A549 (cell line): ENCODE measurements at regions not wholly inside any gene's neighbourhood (a gene's known extent, or its start where the extent isn't known, plus 50 kb on each side); places are given as distances from the start of the nearest gene placed in this dataset.

Source experiments
- CTCF ChIP-seq: fragments of >200 bp; sonication (Bioruptor Twin); formaldehyde crosslinking; IDR thresholded peaks from 3 replicates; pipeline ENCODE4 v1.5.1; 2016
- ELK1 ChIP-seq: fragments of 150-350 bp; IDR thresholded peaks from 2 replicates; pipeline ENCODE4 v1.6.1; 2014; ENCODE audit warnings: low read depth, mild to moderate bottlenecking, low read length
- EP300 ChIP-seq, 2 experiments: fragments of >200 bp; sonication (Bioruptor Twin); formaldehyde crosslinking; IDR thresholded peaks; 2 replicates in 1 of 2; 3 replicates in 1 of 2; pipeline ENCODE4 v1.6.1; 2016 to 2017
- NFE2L2 ChIP-seq: fragments of 150-350 bp; conservative IDR thresholded peaks from 2 replicates; pipeline ENCODE4 v1.6.1; 2014; ENCODE audit warnings: low read length
- POLR2A ChIP-seq: IDR thresholded peaks from 2 replicates; pipeline ENCODE4 v1.6.1; 2012; ENCODE audit warnings: mild to moderate bottlenecking, low read length

GRCh38 chr5:92703976-92704375, 877.0 kb downstream of the NR2F1-AS1 start:
- TF ChIP-seq NFE2L2 (no peak), ELK1 (no peak), CTCF (no peak), POLR2A (no peak), EP300 (IDR thresholded peaks at IDR 0.05) (no peak)
